ENCODE measurements at regions not wholly inside any gene's neighbourhood (a gene's known extent, or its start where the extent isn't known, plus 50 kb on each side); places are given as distances from the start of the nearest gene placed in this dataset.

- H3K9me3 ChIP-seq, result peaks cover 0 to 3% (median 0%) of the 10 kb centered on the region in 11 donors
- DNase-seq (no peak), ATAC-seq (no peak)
- H3K4me1 ChIP-seq, result no peaks in the 10 kb centered on the region
- 88 to 91% methylated on average over 8 of the region's 8 CpGs for WGBS, 2 donors
- H3K36me3 ChIP-seq, result no peaks in the 10 kb centered on the region
- H3K4me3 ChIP-seq, result no peak overlapping the region
- H3K27ac ChIP-seq, result no peak overlapping the region
- TF ChIP-seq, protein P1, sequence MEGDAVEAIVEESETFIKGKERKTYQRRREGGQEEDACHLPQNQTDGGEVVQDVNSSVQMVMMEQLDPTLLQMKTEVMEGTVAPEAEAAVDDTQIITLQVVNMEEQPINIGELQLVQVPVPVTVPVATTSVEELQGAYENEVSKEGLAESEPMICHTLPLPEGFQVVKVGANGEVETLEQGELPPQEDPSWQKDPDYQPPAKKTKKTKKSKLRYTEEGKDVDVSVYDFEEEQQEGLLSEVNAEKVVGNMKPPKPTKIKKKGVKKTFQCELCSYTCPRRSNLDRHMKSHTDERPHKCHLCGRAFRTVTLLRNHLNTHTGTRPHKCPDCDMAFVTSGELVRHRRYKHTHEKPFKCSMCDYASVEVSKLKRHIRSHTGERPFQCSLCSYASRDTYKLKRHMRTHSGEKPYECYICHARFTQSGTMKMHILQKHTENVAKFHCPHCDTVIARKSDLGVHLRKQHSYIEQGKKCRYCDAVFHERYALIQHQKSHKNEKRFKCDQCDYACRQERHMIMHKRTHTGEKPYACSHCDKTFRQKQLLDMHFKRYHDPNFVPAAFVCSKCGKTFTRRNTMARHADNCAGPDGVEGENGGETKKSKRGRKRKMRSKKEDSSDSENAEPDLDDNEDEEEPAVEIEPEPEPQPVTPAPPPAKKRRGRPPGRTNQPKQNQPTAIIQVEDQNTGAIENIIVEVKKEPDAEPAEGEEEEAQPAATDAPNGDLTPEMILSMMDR (IDR thresholded peaks at IDR 0.05), result no peak
- intact Hi-C loops (cut with DNase I), result no loop called here
- H3K27me3 ChIP-seq, result peaks cover 0 to 21% (median 7%) of the 10 kb centered on the region in 7 donors
These were observed 270.2 kb upstream of the RPL38 start for GRCh38 chr17:73933164-73933766.

- DNase-seq (no peak), ATAC-seq (no peak)
These were observed 269.6 kb upstream of the RPL38 start for GRCh38 chr17:73933871-73934270.

DNA sequence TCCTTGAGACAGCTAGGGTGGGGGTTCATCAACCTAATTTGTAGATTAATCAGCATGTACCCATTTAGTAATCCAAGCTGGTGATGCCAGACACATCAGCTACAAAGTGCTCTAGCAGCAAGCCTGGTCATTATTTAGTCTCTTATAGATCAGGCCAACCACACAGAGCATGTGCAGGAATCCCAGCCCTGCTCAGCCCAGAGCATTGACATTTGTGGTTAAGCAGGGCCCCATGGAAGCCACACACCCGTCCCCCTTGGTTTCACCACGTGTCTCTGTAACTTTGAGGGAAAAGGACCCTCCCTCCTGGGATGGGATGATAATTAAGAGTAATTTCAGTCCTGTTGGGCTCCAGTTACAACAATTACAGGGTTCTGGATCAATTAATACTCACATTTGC is 268.8 kb upstream of the RPL38 start:
- peaks cover 0 to 17% (median 8%) of the 10 kb centered on the region in 7 donors for H3K27me3 ChIP-seq
- TF ChIP-seq, protein P1 (IDR thresholded peaks at IDR 0.05), result no peak

More at GRCh38 chr17:73933871-73934270, 269.6 kb upstream of the RPL38 start:
- H3K4me3 ChIP-seq, result no peak overlapping the region
- TF ChIP-seq, protein P1 (IDR thresholded peaks at IDR 0.05), result no peak
- H3K9me3 ChIP-seq, result no peaks in the 10 kb centered on the region
- peaks cover 0 to 17% (median 7%) of the 10 kb centered on the region in 7 donors for H3K27me3 ChIP-seq
- H3K4me1 ChIP-seq, result no peaks in the 10 kb centered on the region
- H3K27ac ChIP-seq, result no peak overlapping the region
- intact Hi-C loops (cut with DNase I), result no loop called here
- H3K36me3 ChIP-seq, result no peaks in the 10 kb centered on the region

GRCh38 chr17:73936908-73937627 is 266.4 kb upstream of the RPL38 start:
- TF ChIP-seq, protein P1 (IDR thresholded peaks at IDR 0.05), result no peak
- DNase-seq (no peak), ATAC-seq (no peak)
- WGBS, 2 donors, result 92 to 95% methylated on average over 8 of the region's 8 CpGs
- intact Hi-C loops (cut with DNase I), result no loop called here
- Histone ChIP-seq H3K9me3 (no peaks in the 10 kb centered on the region), H3K4me3 (no peak overlapping the region), H3K27ac (no peak overlapping the region), H3K36me3 (no peaks in the 10 kb centered on the region), H3K27me3 (peaks cover 0 to 30% (median 12%) of the 10 kb centered on the region in 7 donors), H3K4me1 (no peaks in the 10 kb centered on the region)

More for the DNA sequence above, 268.8 kb upstream of the RPL38 start:
- DNase-seq, result no peak
- H3K4me1 ChIP-seq, result no peaks in the 10 kb centered on the region
- no peak overlapping the region for H3K27ac ChIP-seq
- no peaks in the 10 kb centered on the region for H3K9me3 ChIP-seq
- intact Hi-C loops (cut with DNase I), result no loop called here
- no peak for ATAC-seq
- H3K36me3 ChIP-seq, result no peaks in the 10 kb centered on the region
- WGBS, 2 donors, result 39 to 42% methylated on average over 2 of the region's 2 CpGs
- no peak overlapping the region for H3K4me3 ChIP-seq
